ENCODE measurements at regions not wholly inside any gene's neighbourhood (a gene's known extent, or its start where the extent isn't known, plus 50 kb on each side); places are given as distances from the start of the nearest gene placed in this dataset.

GRCh38 chr2:129762386-129763189 is 216.9 kb upstream of the RAB6C start:
- no peak for DNase-seq (ENCODE audit: low read depth in 3 of 3, low spot score in 1 of 3)

- DNase-seq (ENCODE audit: low read depth in 3 of 3, low spot score in 1 of 3), result no peak
Measured at GRCh38 chr2:129763190-129763846, 216.1 kb upstream of the RAB6C start.

- no peak for DNase-seq (ENCODE audit: low read depth in 3 of 3, low spot score in 1 of 3)
Measured at GRCh38 chr2:129763966-129764365, 215.5 kb upstream of the RAB6C start.

GRCh38 chr2:129764376-129765325 is 214.8 kb upstream of the RAB6C start:
- DNase-seq (ENCODE audit: low read depth in 3 of 3, low spot score in 1 of 3), result no peak

- no peak for DNase-seq (ENCODE audit: low read depth in 3 of 3, low spot score in 1 of 3)
Measured at GRCh38 chr2:129765326-129765677, 214.2 kb upstream of the RAB6C start.

GRCh38 chr2:129765678-129766351 is 213.7 kb upstream of the RAB6C start:
- DNase-seq (ENCODE audit: low read depth in 3 of 3, low spot score in 1 of 3), result no peak

GRCh38 chr2:129766374-129766993 is 213.0 kb upstream of the RAB6C start:
- no peak for DNase-seq (ENCODE audit: low read depth in 3 of 3, low spot score in 1 of 3)

- no peak for DNase-seq (ENCODE audit: low read depth in 3 of 3, low spot score in 1 of 3)
Measured at GRCh38 chr2:129767346-129768035, 212.0 kb upstream of the RAB6C start.

- DNase-seq (ENCODE audit: low read depth in 3 of 3, low spot score in 1 of 3), result no peak
Measured at GRCh38 chr2:129768036-129768386, 211.5 kb upstream of the RAB6C start.

- no peak for DNase-seq (ENCODE audit: low read depth in 3 of 3, low spot score in 1 of 3)
Measured at GRCh38 chr2:129768485-129769184, 210.8 kb upstream of the RAB6C start.

GRCh38 chr2:129769185-129769991 is 210.1 kb upstream of the RAB6C start:
- no peak for DNase-seq (ENCODE audit: low read depth in 3 of 3, low spot score in 1 of 3)

- no peak for DNase-seq (ENCODE audit: low read depth in 3 of 3, low spot score in 1 of 3)
Measured at GRCh38 chr2:129771418-129772189, 207.9 kb upstream of the RAB6C start.

GRCh38 chr2:129772190-129772579 is 207.3 kb upstream of the RAB6C start:
- no peak for DNase-seq (ENCODE audit: low read depth in 3 of 3, low spot score in 1 of 3)

GRCh38 chr2:129775952-129776653 is 203.4 kb upstream of the RAB6C start:
- DNase-seq (ENCODE audit: low read depth in 3 of 3, low spot score in 1 of 3), result no peak

GRCh38 chr2:129777146-129777545 is 202.3 kb upstream of the RAB6C start:
- DNase-seq (ENCODE audit: low read depth in 3 of 3, low spot score in 1 of 3), result no peak

GRCh38 chr2:129777762-129778583 is 201.5 kb upstream of the RAB6C start:
- DNase-seq (ENCODE audit: low read depth in 3 of 3, low spot score in 1 of 3), result no peak

- no peak for DNase-seq (ENCODE audit: low read depth in 3 of 3, low spot score in 1 of 3)
Measured at GRCh38 chr2:129778584-129778877, 200.9 kb upstream of the RAB6C start.

Data from stimulated activated CD4-positive, alpha-beta T cell treated with anti-CD3 and anti-CD28 coated beads, TNF-alpha, amount 100 ng/mL, for 1 hour (primary cell).